ENCODE measurements at regions not wholly inside any gene's neighbourhood (a gene's known extent, or its start where the extent isn't known, plus 50 kb on each side); places are given as distances from the start of the nearest gene placed in this dataset.

GRCh38 chr16:65991149-65991701 lies 375.3 kb upstream of the CDH5 start:
- TF ChIP-seq EZH2 (IDR thresholded peaks at IDR 0.05) (no peak), POLR2AphosphoS5 (IDR thresholded peaks at IDR 0.05; ENCODE audit: borderline replicate concordance, low read depth, low read length) (no peak)
